ENCODE measurements at regions not wholly inside any gene's neighbourhood (a gene's known extent, or its start where the extent isn't known, plus 50 kb on each side); places are given as distances from the start of the nearest gene placed in this dataset.

- Histone ChIP-seq H3K27me3 (replicated peaks; ENCODE audit: insufficient read depth) (no peaks in the 10 kb centered on the region), H3K27ac (no peak overlapping the region), H3K4me3 (no peak overlapping the region), H3K4me1 (replicated peaks) (no peaks in the 10 kb centered on the region), H3K9me3 (no peaks in the 10 kb centered on the region), H3K36me3 (no peaks in the 10 kb centered on the region)
- intact Hi-C loops (cut with DNase I) = no loop called here
- 76% methylated on average over 3 of the region's 3 CpGs for WGBS
- DNase-seq (ENCODE audit: low spot score) = no peak
- TF ChIP-seq CTCF (IDR thresholded peaks at IDR 0.05) (no peak), POLR2AphosphoS5 (IDR thresholded peaks at IDR 0.05) (no peak)
Measured at GRCh38 chr18:25866331-25866730, 224.1 kb downstream of the SS18 start.

- no peaks in the 10 kb centered on the region for H3K9me3 ChIP-seq
- no peak for TF ChIP-seq POLR2AphosphoS5 (IDR thresholded peaks at IDR 0.05)
- no peak for TF ChIP-seq POLR2A (IDR thresholded peaks at IDR 0.05)
- no peak for TF ChIP-seq CTCF (IDR thresholded peaks at IDR 0.05)
- H3K36me3 ChIP-seq = no peaks in the 10 kb centered on the region
- no peak overlapping the region for H3K27ac ChIP-seq
- intact Hi-C loops (cut with DNase I) = no loop called here
- no peak overlapping the region for H3K4me3 ChIP-seq
- 50% methylated on average over 9 of the region's 9 CpGs for WGBS
- DNase-seq (ENCODE audit: low spot score) = no peak
- no peaks in the 10 kb centered on the region for H3K27me3 ChIP-seq (replicated peaks; ENCODE audit: insufficient read depth)
- H3K4me1 ChIP-seq (replicated peaks) = no peaks in the 10 kb centered on the region
Measured at GRCh38 chr18:25862881-25863600, 227.4 kb downstream of the SS18 start.

- no peak for DNase-seq (ENCODE audit: low spot score)
- TF ChIP-seq POLR2A (IDR thresholded peaks at IDR 0.05) = no peak
- no peak for TF ChIP-seq POLR2AphosphoS5 (IDR thresholded peaks at IDR 0.05)
- no peak for TF ChIP-seq CTCF (IDR thresholded peaks at IDR 0.05)
- intact Hi-C loops (cut with DNase I) = no loop called here
- H3K9me3 ChIP-seq = no peaks in the 10 kb centered on the region
- no peaks in the 10 kb centered on the region for H3K4me1 ChIP-seq (replicated peaks)
- H3K4me3 ChIP-seq = no peak overlapping the region
- no peaks in the 10 kb centered on the region for H3K36me3 ChIP-seq
- no peak overlapping the region for H3K27ac ChIP-seq
- 73% methylated on average over 7 of the region's 7 CpGs for WGBS
- H3K27me3 ChIP-seq (replicated peaks; ENCODE audit: insufficient read depth) = no peaks in the 10 kb centered on the region
Measured at GRCh38 chr18:25853691-25854433, 236.6 kb downstream of the SS18 start.

- intact Hi-C loops (cut with DNase I) = no loop called here
- H3K27me3 ChIP-seq (replicated peaks; ENCODE audit: insufficient read depth) = no peaks in the 10 kb centered on the region
- H3K9me3 ChIP-seq = no peaks in the 10 kb centered on the region
- H3K4me3 ChIP-seq = no peak overlapping the region
- no peaks in the 10 kb centered on the region for H3K36me3 ChIP-seq
- TF ChIP-seq POLR2A (IDR thresholded peaks at IDR 0.05) (no peak), CTCF (IDR thresholded peaks at IDR 0.05) (no peak), POLR2AphosphoS5 (IDR thresholded peaks at IDR 0.05) (no peak)
- no peak for DNase-seq (ENCODE audit: low spot score)
- no peak overlapping the region for H3K27ac ChIP-seq
- no peaks in the 10 kb centered on the region for H3K4me1 ChIP-seq (replicated peaks)
- 55% methylated on average over 3 of the region's 3 CpGs for WGBS
Measured at GRCh38 chr18:25843791-25844190, 246.6 kb downstream of the SS18 start.

GRCh38 chr18:25842665-25843064 is 247.7 kb downstream of the SS18 start:
- Histone ChIP-seq H3K4me1 (replicated peaks) (no peaks in the 10 kb centered on the region), H3K27me3 (replicated peaks; ENCODE audit: insufficient read depth) (no peaks in the 10 kb centered on the region), H3K9me3 (no peaks in the 10 kb centered on the region), H3K36me3 (no peaks in the 10 kb centered on the region), H3K4me3 (no peak overlapping the region), H3K27ac (no peak overlapping the region)
- TF ChIP-seq CTCF (IDR thresholded peaks at IDR 0.05) (no peak), POLR2AphosphoS5 (IDR thresholded peaks at IDR 0.05) (no peak), POLR2A (IDR thresholded peaks at IDR 0.05) (no peak)
- 100% methylated on average over 1 of the region's 1 CpG for WGBS
- intact Hi-C loops (cut with DNase I) = no loop called here
- DNase-seq (ENCODE audit: low spot score) = no peak
